ENCODE measurements at regions not wholly inside any gene's neighbourhood (a gene's known extent, or its start where the extent isn't known, plus 50 kb on each side); places are given as distances from the start of the nearest gene placed in this dataset.

DNA sequence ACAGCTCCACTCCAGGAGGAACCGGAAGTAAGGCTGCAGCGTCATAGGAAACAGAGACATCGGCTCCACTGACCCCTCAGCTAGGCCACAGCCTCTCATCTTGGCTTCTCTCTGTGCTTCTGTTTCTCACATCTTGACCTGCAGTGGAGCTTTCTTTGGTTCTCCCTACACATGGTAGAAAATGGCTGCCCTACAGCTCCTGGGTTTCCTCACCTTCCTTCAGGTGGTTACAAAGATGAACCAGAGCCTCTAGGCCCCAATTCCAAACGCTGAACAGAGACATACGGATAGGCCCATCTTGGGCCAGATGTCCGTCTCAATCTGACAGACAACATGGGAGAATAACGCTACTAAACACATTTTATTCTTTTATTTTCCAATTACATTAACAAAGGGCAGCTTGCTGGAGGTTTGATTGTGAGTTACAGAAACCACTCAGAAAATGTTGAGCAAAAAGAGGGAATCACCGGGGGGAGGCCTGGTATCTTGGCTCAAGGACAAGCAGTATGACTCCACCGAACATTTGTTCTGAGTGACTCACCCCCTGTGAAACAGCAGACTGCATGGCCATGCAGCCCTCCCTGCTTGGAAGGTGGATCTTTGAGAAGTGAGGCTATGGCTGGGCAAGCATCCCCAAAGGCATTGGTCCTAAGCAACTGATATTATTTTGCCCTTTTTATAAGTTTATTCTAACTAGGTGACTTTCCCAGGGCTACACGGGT lies 303.5 kb downstream of the CDCA7 start:
- Histone ChIP-seq H3K27me3 (ENCODE audit: control insufficient read depth, insufficient read depth, low read length) (peaks cover 2% of the 10 kb centered on the region), H3K36me3 (ENCODE audit: control insufficient read depth, insufficient read depth, low read length) (no peaks in the 10 kb centered on the region), H3K27ac (ENCODE audit: low read depth, low read length) (no peak overlapping the region), H3K4me3 (ENCODE audit: low read depth, low read length) (no peak overlapping the region), H3K9me3 (ENCODE audit: control insufficient read depth, insufficient read depth, low read length) (no peaks in the 10 kb centered on the region), H3K4me1 (ENCODE audit: control insufficient read depth, insufficient read depth, low read length) (peaks cover 7% of the 10 kb centered on the region)
- no peak for DNase-seq (ENCODE audit: low read depth in 4 of 6, low spot score in 6 of 6)
- WGBS (ENCODE audit: insufficient coverage) = 84% methylated on average over 7 of the region's 10 CpGs

GRCh38 chr2:173658946-173659371 lies 304.3 kb downstream of the CDCA7 start:
- no peak overlapping the region for H3K27ac ChIP-seq (ENCODE audit: low read depth, low read length)
- no peak overlapping the region for H3K4me3 ChIP-seq (ENCODE audit: low read depth, low read length)
- H3K36me3 ChIP-seq (ENCODE audit: control insufficient read depth, insufficient read depth, low read length) = no peaks in the 10 kb centered on the region
- WGBS (ENCODE audit: insufficient coverage) = no CpG with 5 or more reads among the region's 2 CpGs
- H3K27me3 ChIP-seq (ENCODE audit: control insufficient read depth, insufficient read depth, low read length) = peaks cover 2% of the 10 kb centered on the region
- no peaks in the 10 kb centered on the region for H3K9me3 ChIP-seq (ENCODE audit: control insufficient read depth, insufficient read depth, low read length)
- no peak for DNase-seq (ENCODE audit: low read depth in 4 of 6, low spot score in 6 of 6)
- peaks cover 5% of the 10 kb centered on the region for H3K4me1 ChIP-seq (ENCODE audit: control insufficient read depth, insufficient read depth, low read length)

DNA sequence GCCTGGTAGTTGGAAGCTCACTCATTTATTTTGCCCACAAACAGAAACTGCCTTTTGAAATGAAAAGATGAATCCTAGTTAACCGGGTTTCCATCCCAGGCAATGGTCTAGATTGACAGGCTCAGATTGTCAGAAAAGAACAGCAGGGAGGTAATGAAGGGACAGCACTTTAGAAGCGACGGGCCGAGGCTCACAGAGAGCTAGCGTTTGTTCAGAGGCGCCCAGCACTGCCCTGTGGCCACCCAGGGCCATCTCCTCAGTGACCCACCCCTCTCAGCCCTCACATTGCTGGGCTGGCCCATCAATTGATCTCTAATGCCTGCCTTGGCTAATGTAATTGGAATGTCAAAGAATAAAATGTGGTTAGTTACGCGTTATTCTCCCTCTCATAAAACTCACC lies 304.8 kb downstream of the CDCA7 start:
- H3K4me1 ChIP-seq (ENCODE audit: control insufficient read depth, insufficient read depth, low read length) = peaks cover 2% of the 10 kb centered on the region
- peaks cover 2% of the 10 kb centered on the region for H3K27me3 ChIP-seq (ENCODE audit: control insufficient read depth, insufficient read depth, low read length)
- H3K36me3 ChIP-seq (ENCODE audit: control insufficient read depth, insufficient read depth, low read length) = no peaks in the 10 kb centered on the region
- DNase-seq (ENCODE audit: low read depth in 4 of 6, low spot score in 6 of 6) = no peak
- H3K4me3 ChIP-seq (ENCODE audit: low read depth, low read length) = no peak overlapping the region
- H3K9me3 ChIP-seq (ENCODE audit: control insufficient read depth, insufficient read depth, low read length) = no peaks in the 10 kb centered on the region
- 56% methylated on average over 6 of the region's 8 CpGs for WGBS (ENCODE audit: insufficient coverage)
- H3K27ac ChIP-seq (ENCODE audit: low read depth, low read length) = no peak overlapping the region

- H3K4me1 ChIP-seq (ENCODE audit: control insufficient read depth, insufficient read depth, low read length) = peaks cover 7% of the 10 kb centered on the region
- DNase-seq (ENCODE audit: low read depth in 4 of 6, low spot score in 6 of 6) = peak in 1 of 6 donors; percentile 64
- H3K4me3 ChIP-seq (ENCODE audit: low read depth, low read length) = no peak overlapping the region
- no CpG with 5 or more reads among the region's 2 CpGs for WGBS (ENCODE audit: insufficient coverage)
- no peak overlapping the region for H3K27ac ChIP-seq (ENCODE audit: low read depth, low read length)
- H3K9me3 ChIP-seq (ENCODE audit: control insufficient read depth, insufficient read depth, low read length) = no peaks in the 10 kb centered on the region
- H3K36me3 ChIP-seq (ENCODE audit: control insufficient read depth, insufficient read depth, low read length) = no peaks in the 10 kb centered on the region
- peaks cover 2% of the 10 kb centered on the region for H3K27me3 ChIP-seq (ENCODE audit: control insufficient read depth, insufficient read depth, low read length)
Observed at GRCh38 chr2:173661586-173661985, 303.6 kb downstream of the SP3 start.

DNA sequence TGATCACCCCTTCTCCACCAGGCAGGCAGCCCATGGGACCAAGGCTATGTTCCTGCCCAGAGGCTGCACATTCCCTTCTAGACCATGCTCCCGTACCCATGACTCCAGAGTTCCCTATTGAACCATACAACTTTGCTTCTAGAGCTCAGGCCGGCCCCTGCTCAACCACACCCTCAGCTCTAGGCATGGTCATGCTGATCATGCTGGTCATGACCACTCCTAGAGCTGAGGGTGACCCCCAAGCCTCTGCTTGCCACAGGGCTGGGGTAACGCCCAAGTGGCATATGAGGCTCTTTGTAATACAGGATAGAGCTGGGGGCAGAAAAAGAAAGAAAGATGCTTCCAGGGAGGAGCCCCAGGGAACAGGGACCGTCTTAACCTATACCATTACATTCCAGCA lies 301.8 kb downstream of the SP3 start:
- Histone ChIP-seq H3K4me3 (ENCODE audit: low read depth, low read length) (no peak overlapping the region), H3K27me3 (ENCODE audit: control insufficient read depth, insufficient read depth, low read length) (no peaks in the 10 kb centered on the region), H3K4me1 (ENCODE audit: control insufficient read depth, insufficient read depth, low read length) (peaks cover 7% of the 10 kb centered on the region), H3K36me3 (ENCODE audit: control insufficient read depth, insufficient read depth, low read length) (no peaks in the 10 kb centered on the region), H3K27ac (ENCODE audit: low read depth, low read length) (no peak overlapping the region), H3K9me3 (ENCODE audit: control insufficient read depth, insufficient read depth, low read length) (no peaks in the 10 kb centered on the region)
- no CpG with 5 or more reads among the region's 4 CpGs for WGBS (ENCODE audit: insufficient coverage)
- no peak for DNase-seq (ENCODE audit: low read depth in 4 of 6, low spot score in 6 of 6)

DNA sequence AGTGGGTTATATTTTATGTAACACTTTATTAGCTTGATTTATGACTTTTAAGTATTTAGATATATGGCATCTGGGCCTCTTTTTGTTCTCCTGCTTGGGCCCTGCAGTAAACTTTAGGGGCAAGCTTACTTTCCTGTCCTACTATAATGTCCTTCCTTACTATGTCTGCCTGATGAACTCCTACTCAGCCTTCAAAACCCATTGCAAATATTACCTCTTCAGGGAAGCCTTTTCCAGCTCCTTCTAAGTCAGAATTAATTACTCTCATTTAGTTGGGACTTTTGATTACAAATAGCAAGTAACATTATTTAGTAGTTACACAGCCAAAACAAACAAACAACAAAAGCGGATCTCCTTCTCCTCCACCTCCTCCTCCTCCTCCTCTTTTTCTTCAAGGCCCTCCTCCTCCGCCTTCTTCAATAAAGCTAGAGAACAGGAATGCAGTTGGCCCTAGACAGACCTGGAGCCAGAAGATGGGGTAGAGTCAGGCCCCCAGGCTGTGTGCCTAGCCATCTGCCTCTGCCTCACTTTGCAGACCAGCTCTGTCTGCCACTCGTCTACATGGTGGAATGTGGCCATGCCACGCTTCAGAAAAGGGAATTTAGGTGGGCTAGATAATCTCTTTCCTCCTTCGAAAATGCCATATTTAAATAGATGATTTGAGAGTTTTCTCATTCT lies 301.2 kb downstream of the SP3 start:
- H3K4me3 ChIP-seq (ENCODE audit: low read depth, low read length) = no peak overlapping the region
- no peaks in the 10 kb centered on the region for H3K36me3 ChIP-seq (ENCODE audit: control insufficient read depth, insufficient read depth, low read length)
- 86% methylated on average over 1 of the region's 5 CpGs for WGBS (ENCODE audit: insufficient coverage)
- no peaks in the 10 kb centered on the region for H3K9me3 ChIP-seq (ENCODE audit: control insufficient read depth, insufficient read depth, low read length)
- peaks cover 7% of the 10 kb centered on the region for H3K4me1 ChIP-seq (ENCODE audit: control insufficient read depth, insufficient read depth, low read length)
- no peaks in the 10 kb centered on the region for H3K27me3 ChIP-seq (ENCODE audit: control insufficient read depth, insufficient read depth, low read length)
- H3K27ac ChIP-seq (ENCODE audit: low read depth, low read length) = no peak overlapping the region
- no peak for DNase-seq (ENCODE audit: low read depth in 4 of 6, low spot score in 6 of 6)

DNA sequence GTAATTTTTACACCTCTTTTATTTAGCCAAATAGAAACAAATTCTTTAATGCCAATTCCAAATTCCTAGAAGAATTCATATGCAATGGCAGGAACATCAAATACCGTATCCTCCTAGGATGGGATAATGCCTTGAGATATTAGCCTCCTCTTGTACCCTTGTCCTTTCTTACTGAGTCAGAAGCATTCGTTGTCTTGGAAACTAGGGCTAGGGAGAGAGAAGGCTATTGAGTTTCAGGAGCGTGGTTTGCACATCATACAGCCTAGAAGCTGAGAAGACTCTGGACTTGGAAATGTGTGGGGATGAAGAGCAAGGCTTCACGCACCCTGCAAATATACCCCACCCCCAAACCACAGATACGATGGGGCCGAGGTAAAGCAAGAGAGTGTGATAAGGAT lies 300.7 kb downstream of the SP3 start:
- DNase-seq (ENCODE audit: low read depth in 4 of 6, low spot score in 6 of 6) = peak in 2 of 6 donors; percentile 49 to 86
- Histone ChIP-seq H3K27ac (ENCODE audit: low read depth, low read length) (no peak overlapping the region), H3K27me3 (ENCODE audit: control insufficient read depth, insufficient read depth, low read length) (no peaks in the 10 kb centered on the region), H3K4me3 (ENCODE audit: low read depth, low read length) (no peak overlapping the region), H3K4me1 (ENCODE audit: control insufficient read depth, insufficient read depth, low read length) (peaks cover 6% of the 10 kb centered on the region), H3K9me3 (ENCODE audit: control insufficient read depth, insufficient read depth, low read length) (no peaks in the 10 kb centered on the region), H3K36me3 (ENCODE audit: control insufficient read depth, insufficient read depth, low read length) (no peaks in the 10 kb centered on the region)
- no CpG with 5 or more reads among the region's 6 CpGs for WGBS (ENCODE audit: insufficient coverage)

DNA sequence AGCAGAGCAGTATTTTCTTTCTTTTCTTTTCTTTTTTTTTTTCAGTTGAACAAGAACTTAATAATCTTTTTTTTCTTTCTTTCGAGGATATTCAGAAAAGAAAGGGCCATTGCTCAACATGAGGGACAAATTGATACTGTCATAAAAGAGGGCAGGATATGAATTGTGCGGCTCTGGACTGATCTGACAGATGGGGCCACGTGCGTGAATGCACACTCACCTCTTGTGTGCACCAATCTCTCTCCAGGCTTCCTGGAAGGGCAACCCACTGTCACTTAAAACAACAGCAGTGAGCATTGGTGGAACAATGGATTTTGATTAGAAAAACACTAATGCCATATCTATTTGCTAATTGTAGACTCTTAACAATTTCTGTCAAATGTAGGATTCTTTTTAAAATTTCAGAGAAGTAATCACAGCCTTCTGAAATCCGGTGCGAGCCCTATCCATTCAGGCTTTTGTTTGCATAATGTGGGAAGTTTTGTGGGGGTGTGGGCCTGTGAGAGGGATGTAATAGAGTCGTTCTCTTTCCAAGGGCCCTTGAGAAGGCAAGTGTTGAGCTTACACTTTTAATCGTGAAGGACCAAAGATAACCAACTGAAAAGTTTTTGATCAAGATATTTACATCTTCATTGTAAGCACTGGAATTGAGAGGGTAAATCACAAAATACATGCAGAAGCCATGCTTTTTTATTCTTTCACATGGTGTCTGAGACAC lies 298.8 kb downstream of the SP3 start:
- H3K4me3 ChIP-seq (ENCODE audit: low read depth, low read length) = no peak overlapping the region
- H3K9me3 ChIP-seq (ENCODE audit: control insufficient read depth, insufficient read depth, low read length) = no peaks in the 10 kb centered on the region
- no peak overlapping the region for H3K27ac ChIP-seq (ENCODE audit: low read depth, low read length)
- peaks cover 4% of the 10 kb centered on the region for H3K4me1 ChIP-seq (ENCODE audit: control insufficient read depth, insufficient read depth, low read length)
- H3K27me3 ChIP-seq (ENCODE audit: control insufficient read depth, insufficient read depth, low read length) = no peaks in the 10 kb centered on the region
- H3K36me3 ChIP-seq (ENCODE audit: control insufficient read depth, insufficient read depth, low read length) = no peaks in the 10 kb centered on the region
- 80% methylated on average over 1 of the region's 8 CpGs for WGBS (ENCODE audit: insufficient coverage)
- no peak for DNase-seq (ENCODE audit: low read depth in 4 of 6, low spot score in 6 of 6)

DNA sequence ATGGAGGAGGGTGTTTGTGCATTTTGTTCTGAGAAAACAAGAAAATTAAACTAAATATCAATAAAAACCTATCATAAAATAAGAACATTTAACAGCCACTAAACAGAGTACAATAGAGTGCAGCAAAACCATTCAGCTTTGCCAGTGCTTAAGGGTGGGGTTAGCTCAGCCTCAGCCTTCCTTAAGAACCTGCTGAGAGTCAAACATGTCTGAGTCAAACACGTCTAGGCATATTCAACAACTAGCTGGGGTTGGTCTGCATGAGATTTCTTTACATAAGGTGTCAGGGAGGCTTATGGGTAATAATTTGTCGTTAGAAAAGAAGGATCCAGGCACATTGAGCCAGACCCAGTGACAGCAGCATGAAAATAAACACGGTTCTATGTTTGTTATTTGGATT lies 298.2 kb downstream of the SP3 start:
- Histone ChIP-seq H3K27me3 (ENCODE audit: control insufficient read depth, insufficient read depth, low read length) (no peaks in the 10 kb centered on the region), H3K4me3 (ENCODE audit: low read depth, low read length) (no peak overlapping the region), H3K36me3 (ENCODE audit: control insufficient read depth, insufficient read depth, low read length) (no peaks in the 10 kb centered on the region), H3K27ac (ENCODE audit: low read depth, low read length) (no peak overlapping the region), H3K4me1 (ENCODE audit: control insufficient read depth, insufficient read depth, low read length) (peaks cover 4% of the 10 kb centered on the region), H3K9me3 (ENCODE audit: control insufficient read depth, insufficient read depth, low read length) (no peaks in the 10 kb centered on the region)
- 90% methylated on average over 3 of the region's 3 CpGs for WGBS (ENCODE audit: insufficient coverage)
- no peak for DNase-seq (ENCODE audit: low read depth in 4 of 6, low spot score in 6 of 6)

Data from spinal cord (tissue), 9 donors.